ENCODE measurements at regions not wholly inside any gene's neighbourhood (a gene's known extent, or its start where the extent isn't known, plus 50 kb on each side); places are given as distances from the start of the nearest gene placed in this dataset.

GRCh38 chr1:184150776-184151531 lies 99.4 kb downstream of the TSEN15 start:
- DNase-seq (no peak), ATAC-seq (ENCODE audit: insufficient read depth, low read depth) (no peak)
- no peak for TF ChIP-seq CTCF (IDR thresholded peaks at IDR 0.05; ENCODE audit: borderline replicate concordance, extremely low read depth, low read length, poor library complexity, severe bottlenecking)
- TF ChIP-seq EZH2 (IDR thresholded peaks at IDR 0.05; ENCODE audit: borderline replicate concordance, low read depth, low read length, severe bottlenecking): no peak
- H3K9me3 ChIP-seq (ENCODE audit: insufficient read depth, low read length, severe bottlenecking): no peaks in the 10 kb centered on the region
- no peaks in the 10 kb centered on the region for H3K79me2 ChIP-seq (ENCODE audit: insufficient read depth, low read length)
- no peaks in the 10 kb centered on the region for H3K27me3 ChIP-seq (ENCODE audit: insufficient read depth, low read length, poor library complexity)
- H3K4me1 ChIP-seq (ENCODE audit: insufficient read depth, low read length): no peaks in the 10 kb centered on the region
- no peak overlapping the region for H2AFZ ChIP-seq (ENCODE audit: low read depth, low read length)
- H3K27ac ChIP-seq (ENCODE audit: low read length): no peak overlapping the region
- H3K4me2 ChIP-seq (ENCODE audit: insufficient read depth, low read length): no peak overlapping the region
- H3K36me3 ChIP-seq (ENCODE audit: insufficient read depth, low read length): no peaks in the 10 kb centered on the region
- H3K4me3 ChIP-seq (ENCODE audit: low read depth in 1 of 2, low read length in 2 of 2): no peak overlapping the region
- no peaks in the 10 kb centered on the region for H4K20me1 ChIP-seq (ENCODE audit: insufficient read depth, low read length)
- H3K9ac ChIP-seq (ENCODE audit: low read depth, low read length): no peak overlapping the region

GRCh38 chr1:184152434-184152898 lies 100.9 kb downstream of the TSEN15 start:
- Histone ChIP-seq H3K27me3 (ENCODE audit: insufficient read depth, low read length, poor library complexity) (no peaks in the 10 kb centered on the region), H3K4me1 (ENCODE audit: insufficient read depth, low read length) (no peaks in the 10 kb centered on the region), H3K9ac (ENCODE audit: low read depth, low read length) (no peak overlapping the region), H4K20me1 (ENCODE audit: insufficient read depth, low read length) (no peaks in the 10 kb centered on the region), H3K36me3 (ENCODE audit: insufficient read depth, low read length) (no peaks in the 10 kb centered on the region), H2AFZ (ENCODE audit: low read depth, low read length) (no peak overlapping the region), H3K4me2 (ENCODE audit: insufficient read depth, low read length) (no peak overlapping the region), H3K4me3 (ENCODE audit: low read depth in 1 of 2, low read length in 2 of 2) (no peak overlapping the region), H3K27ac (ENCODE audit: low read length) (no peak overlapping the region), H3K9me3 (ENCODE audit: insufficient read depth, low read length, severe bottlenecking) (no peaks in the 10 kb centered on the region), H3K79me2 (ENCODE audit: insufficient read depth, low read length) (no peaks in the 10 kb centered on the region)
- DNase-seq: no peak
- TF ChIP-seq EZH2 (IDR thresholded peaks at IDR 0.05; ENCODE audit: borderline replicate concordance, low read depth, low read length, severe bottlenecking): no peak
- TF ChIP-seq CTCF (IDR thresholded peaks at IDR 0.05; ENCODE audit: borderline replicate concordance, extremely low read depth, low read length, poor library complexity, severe bottlenecking): no peak
- ATAC-seq (ENCODE audit: insufficient read depth, low read depth): no peak

GRCh38 chr1:184152974-184153373 lies 101.4 kb downstream of the TSEN15 start:
- DNase-seq (no peak), ATAC-seq (ENCODE audit: insufficient read depth, low read depth) (no peak)
- H3K4me1 ChIP-seq (ENCODE audit: insufficient read depth, low read length): no peaks in the 10 kb centered on the region
- no peaks in the 10 kb centered on the region for H3K27me3 ChIP-seq (ENCODE audit: insufficient read depth, low read length, poor library complexity)
- H3K79me2 ChIP-seq (ENCODE audit: insufficient read depth, low read length): no peaks in the 10 kb centered on the region
- H3K9ac ChIP-seq (ENCODE audit: low read depth, low read length): no peak overlapping the region
- no peak overlapping the region for H3K4me3 ChIP-seq (ENCODE audit: low read depth in 1 of 2, low read length in 2 of 2)
- no peaks in the 10 kb centered on the region for H4K20me1 ChIP-seq (ENCODE audit: insufficient read depth, low read length)
- H3K4me2 ChIP-seq (ENCODE audit: insufficient read depth, low read length): no peak overlapping the region
- TF ChIP-seq CTCF (IDR thresholded peaks at IDR 0.05; ENCODE audit: borderline replicate concordance, extremely low read depth, low read length, poor library complexity, severe bottlenecking) (no peak), EZH2 (IDR thresholded peaks at IDR 0.05; ENCODE audit: borderline replicate concordance, low read depth, low read length, severe bottlenecking) (no peak)
- H3K27ac ChIP-seq (ENCODE audit: low read length): no peak overlapping the region
- H3K9me3 ChIP-seq (ENCODE audit: insufficient read depth, low read length, severe bottlenecking): no peaks in the 10 kb centered on the region
- no peaks in the 10 kb centered on the region for H3K36me3 ChIP-seq (ENCODE audit: insufficient read depth, low read length)
- H2AFZ ChIP-seq (ENCODE audit: low read depth, low read length): no peak overlapping the region
